ENCODE measurements at regions not wholly inside any gene's neighbourhood (a gene's known extent, or its start where the extent isn't known, plus 50 kb on each side); places are given as distances from the start of the nearest gene placed in this dataset.
"Not testable (repeated sequence)": the region's sequence is repeated elsewhere in the genome, so short reads cannot be mapped to it uniquely, and the experiment has no call there.

- not testable (repeated sequence) for TF ChIP-seq CTCF, POLR2A (IDR thresholded peaks at IDR 0.05)
These were observed 742.7 kb downstream of the SOCS6 start for GRCh38 chr18:71031296-71032191.
